HUDEP-2 (cell line): ENCODE measurements at regions not wholly inside any gene's neighbourhood (a gene's known extent, or its start where the extent isn't known, plus 50 kb on each side); places are given as distances from the start of the nearest gene placed in this dataset.

Experiments
- DNase-seq, 76 experiments: peaks; one replicate each; lab custom pipeline; 2025; ENCODE audit not compliant: unreplicated experiment in 76 of 76; lab: John Stamatoyannopoulos, UW

GRCh38 chr7:131624536-131624935, 68.1 kb upstream of the PODXL start:
- DNase-seq = no peak

DNA sequence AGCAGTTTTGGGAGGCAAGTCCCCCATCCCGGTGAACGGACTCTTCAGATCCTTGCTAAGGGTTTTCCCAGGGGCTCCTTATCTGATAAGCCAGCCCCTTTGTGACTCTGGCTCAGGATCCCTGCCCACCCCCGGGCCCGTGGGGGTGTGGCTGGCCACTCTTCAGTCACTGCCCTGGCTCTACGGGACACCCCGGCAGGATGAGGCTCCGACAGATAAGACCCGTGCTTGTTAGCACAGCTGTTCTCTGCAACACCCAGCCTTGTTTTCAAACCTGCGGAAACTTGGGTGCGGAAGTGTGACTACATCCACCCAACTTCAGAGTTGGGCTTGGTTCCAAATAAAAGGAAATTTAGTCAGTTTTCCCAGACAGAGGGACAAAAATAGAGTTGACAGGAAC, 66.7 kb upstream of the PODXL start:
- no peak for DNase-seq

GRCh38 chr7:131621652-131622051, 65.2 kb upstream of the PODXL start:
- DNase-seq = no peak

- no peak for DNase-seq
Measured at GRCh38 chr7:131620673-131621609, 64.5 kb upstream of the PODXL start.

GRCh38 chr7:131619336-131620305, 63.2 kb upstream of the PODXL start:
- no peak for DNase-seq

DNA sequence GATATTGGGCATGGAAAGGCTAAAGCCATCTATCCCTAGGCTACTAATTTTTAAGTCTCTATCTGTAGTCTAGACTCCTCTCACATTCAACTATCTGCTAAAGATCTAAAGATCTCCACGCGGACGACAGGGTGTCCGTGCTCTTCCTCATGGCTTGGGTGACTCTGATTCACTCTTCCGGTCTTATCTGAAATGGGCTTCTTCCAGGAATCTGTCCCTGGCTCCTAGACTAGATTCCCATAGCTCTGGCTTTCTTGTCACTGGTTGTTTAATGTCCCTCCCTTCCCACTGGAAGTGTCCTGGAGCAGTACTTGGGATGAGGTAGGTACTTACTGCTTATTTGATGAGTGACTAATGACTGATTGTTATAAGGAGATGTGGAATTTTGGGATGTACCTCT, 62.0 kb upstream of the PODXL start:
- no peak for DNase-seq

- no peak for DNase-seq
Measured at GRCh38 chr7:131616487-131617200, 60.2 kb upstream of the PODXL start.

DNA sequence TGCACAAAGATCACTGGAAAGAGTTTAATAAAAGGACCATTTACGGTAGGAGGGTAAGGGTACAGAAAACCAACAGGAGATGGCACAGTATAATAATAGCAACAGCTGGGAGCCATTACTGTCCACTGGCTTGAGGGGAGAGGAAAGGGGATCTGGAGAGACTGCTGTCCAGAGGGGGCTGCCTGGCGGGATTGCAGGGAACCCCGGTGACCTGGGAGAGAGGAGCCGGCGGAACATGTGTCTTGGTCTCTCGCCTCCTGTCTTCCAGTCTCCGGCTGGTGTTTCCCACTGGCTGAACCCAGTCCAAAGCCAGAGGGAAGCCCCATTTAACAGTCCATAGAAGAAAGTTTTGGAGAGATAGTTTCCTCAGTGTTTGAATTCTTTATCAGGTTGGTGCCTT, 57.5 kb upstream of the PODXL start:
- DNase-seq = no peak

GRCh38 chr7:131610007-131610406, 53.6 kb upstream of the PODXL start:
- no peak for DNase-seq

DNA sequence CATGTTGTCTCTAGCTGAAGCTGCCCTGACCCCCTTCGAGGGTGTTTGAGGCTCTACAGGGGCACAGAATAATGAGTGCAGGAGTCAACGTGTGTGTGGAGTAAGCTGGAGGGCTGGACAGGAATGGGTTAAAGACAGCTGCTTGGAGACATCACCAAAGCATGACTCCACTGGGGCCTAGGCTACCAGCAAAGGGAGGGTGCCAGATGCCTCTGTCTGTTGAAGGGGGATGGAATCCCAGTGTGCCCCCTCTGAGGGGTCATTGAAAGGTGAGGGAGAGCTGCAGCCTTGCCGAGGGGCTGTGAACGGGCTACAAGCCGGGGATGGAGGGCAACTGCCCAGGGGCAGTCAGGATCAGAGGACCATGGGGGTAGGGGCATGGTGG, 51.7 kb upstream of the PODXL start:
- DNase-seq = no peak

DNA sequence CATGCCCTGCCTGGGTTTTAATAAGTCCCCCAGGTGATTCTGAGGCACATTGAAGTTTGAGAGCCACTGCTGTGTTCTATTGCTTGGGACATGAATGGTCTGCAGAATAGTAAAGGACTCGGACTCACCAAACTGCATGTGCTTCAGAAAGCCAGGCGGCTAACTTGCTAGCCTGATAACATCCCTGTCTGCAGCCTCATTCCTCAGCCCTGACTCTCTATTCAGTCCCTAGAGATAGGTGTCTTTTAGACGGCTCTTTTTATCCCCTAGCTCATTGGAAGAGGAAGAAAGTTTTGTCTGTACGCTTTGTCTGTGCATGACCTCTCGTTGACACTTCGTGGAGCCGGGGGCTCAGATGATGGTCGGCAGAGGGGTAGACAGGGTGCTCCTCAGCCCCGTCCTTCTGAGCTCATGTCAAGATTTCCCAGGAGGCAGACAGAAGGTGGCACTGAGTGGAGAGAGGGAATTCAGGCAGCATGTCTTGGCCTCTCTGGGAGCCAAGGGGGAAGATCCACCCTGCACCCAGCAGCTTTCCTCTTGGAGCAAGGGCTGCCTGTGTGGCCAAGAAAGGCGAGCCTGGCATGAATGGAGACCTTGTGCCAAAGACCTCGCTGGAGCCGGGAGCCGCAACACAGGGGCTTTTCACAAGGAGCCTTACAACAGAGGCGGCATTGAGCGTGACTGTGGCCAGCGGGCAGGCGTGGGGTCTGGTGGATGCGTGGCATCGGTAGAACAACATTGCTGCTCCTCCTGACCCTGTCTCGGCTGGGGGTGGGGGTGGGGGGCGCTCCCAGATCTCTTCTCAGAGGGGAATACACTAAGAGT, 51.1 kb upstream of the PODXL start:
- no peak for DNase-seq

GRCh38 chr7:131606346-131607290, 50.2 kb upstream of the PODXL start:
- no peak for DNase-seq
